H9 (cell line): ENCODE measurements at regions not wholly inside any gene's neighbourhood (a gene's known extent, or its start where the extent isn't known, plus 50 kb on each side); places are given as distances from the start of the nearest gene placed in this dataset.

Source experiments
- DNase-seq: peaks from one replicate; pipeline ENCODE4 v3.0.0-alpha.2; 2017
- H2AFZ ChIP-seq: one replicate; pipeline ENCODE4 v1.6.1; 2013; ENCODE audit warnings: mild to moderate bottlenecking, low read length, control low read depth, moderate library complexity
- H2AK5ac ChIP-seq: 2 replicates; pipeline ENCODE4 v1.6.1; 2013; ENCODE audit warnings: low read length, control low read depth, mixed read lengths; ENCODE audit not compliant: insufficient read length
- H2BK120ac ChIP-seq: one replicate; pipeline ENCODE4 v1.6.1; 2013; ENCODE audit warnings: low read depth, mild to moderate bottlenecking, low read length, control low read depth, inconsistent platforms; ENCODE audit not compliant: poor library complexity, severe bottlenecking
- H2BK12ac ChIP-seq: 2 replicates; pipeline ENCODE4 v1.6.1; 2013; ENCODE audit warnings: low read length, control low read depth, mixed read lengths, low read depth; ENCODE audit not compliant: insufficient read length
- H2BK15ac ChIP-seq: 2 replicates; pipeline ENCODE4 v1.6.1; 2013; ENCODE audit warnings: low read depth, low read length, control low read depth
- H2BK20ac ChIP-seq: one replicate; pipeline ENCODE4 v1.6.1; 2013; ENCODE audit warnings: low read depth, mild to moderate bottlenecking, low read length, control low read depth, inconsistent platforms; ENCODE audit not compliant: poor library complexity, severe bottlenecking
- H2BK5ac ChIP-seq: 2 replicates; pipeline ENCODE4 v1.6.1; 2013; ENCODE audit warnings: low read length, control low read depth, mixed read lengths; ENCODE audit not compliant: insufficient read length
- H3K14ac ChIP-seq: 2 replicates; pipeline ENCODE4 v1.6.1; 2013; ENCODE audit warnings: low read length, control low read depth; ENCODE audit not compliant: insufficient read depth
- H3K18ac ChIP-seq: 2 replicates; pipeline ENCODE4 v1.6.1; 2013; ENCODE audit warnings: low read depth, mild to moderate bottlenecking, mixed read lengths, low read length, control low read depth; ENCODE audit not compliant: insufficient read length
- H3K23ac ChIP-seq: 2 replicates; pipeline ENCODE4 v1.6.1; 2013; ENCODE audit warnings: low read length, control low read depth, mixed read lengths, low read depth; ENCODE audit not compliant: insufficient read length
- H3K23me2 ChIP-seq: 2 replicates; pipeline ENCODE4 v1.6.1; 2013; ENCODE audit warnings: low read depth, mild to moderate bottlenecking, mixed read lengths, low read length, control low read depth; ENCODE audit not compliant: insufficient read length, poor library complexity, severe bottlenecking
- H3K27ac ChIP-seq: 2 replicates; pipeline ENCODE4 v1.5.1; 2013; ENCODE audit warnings: low read length, control low read depth, mixed read lengths, low read depth; ENCODE audit not compliant: insufficient read length
- H3K27me3 ChIP-seq: 2 replicates; pipeline ENCODE4 v1.6.1; 2013; ENCODE audit warnings: low read length, control low read depth, inconsistent platforms; ENCODE audit not compliant: insufficient read depth
- H3K4ac ChIP-seq: 2 replicates; pipeline ENCODE4 v1.6.1; 2013; ENCODE audit warnings: low read depth, mild to moderate bottlenecking, control low read depth, inconsistent platforms, low read length, moderate library complexity
- H3K4me1 ChIP-seq: 2 replicates; pipeline ENCODE4 v1.6.1; 2013; ENCODE audit warnings: low read length, control low read depth, inconsistent platforms; ENCODE audit not compliant: insufficient read depth
- H3K4me2 ChIP-seq: 2 replicates; pipeline ENCODE4 v1.6.1; 2013; ENCODE audit warnings: low read length, control low read depth, mixed read lengths; ENCODE audit not compliant: insufficient read length, insufficient read depth
- H3K56ac ChIP-seq: 2 replicates; pipeline ENCODE4 v1.6.1; 2013; ENCODE audit warnings: low read depth, mild to moderate bottlenecking, mixed read lengths, low read length, control low read depth; ENCODE audit not compliant: insufficient read length
- H3K79me1 ChIP-seq: 2 replicates; pipeline ENCODE4 v1.6.1; 2013; ENCODE audit warnings: low read depth, mild to moderate bottlenecking, moderate library complexity, low read length, control low read depth, inconsistent platforms; ENCODE audit not compliant: insufficient read depth, poor library complexity, severe bottlenecking
- H3K79me2 ChIP-seq: 2 replicates; pipeline ENCODE4 v1.6.1; 2013; ENCODE audit warnings: low read length, control low read depth, inconsistent platforms; ENCODE audit not compliant: insufficient read depth
- H3K9ac ChIP-seq: 2 replicates; pipeline ENCODE4 v1.6.1; 2013; ENCODE audit warnings: low read length, control low read depth, mixed read lengths; ENCODE audit not compliant: insufficient read length; ENCODE audit errors: extremely low read depth
- H3K9me3 ChIP-seq: one replicate; pipeline ENCODE4 v1.6.1; 2013; ENCODE audit warnings: low read depth, low read length, inconsistent platforms; ENCODE audit not compliant: control insufficient read depth
- H3T11ph ChIP-seq: one replicate; pipeline ENCODE4 v1.6.1; 2013; ENCODE audit warnings: mild to moderate bottlenecking, low read length, control low read depth, inconsistent platforms
- H4K20me1 ChIP-seq: one replicate; pipeline ENCODE4 v1.6.1; 2013; ENCODE audit not compliant: control insufficient read depth, insufficient read length, insufficient read depth
- H4K5ac ChIP-seq: 2 replicates; pipeline ENCODE4 v1.6.1; 2013; ENCODE audit warnings: low read depth, mild to moderate bottlenecking, mixed read lengths, low read length, control low read depth; ENCODE audit not compliant: insufficient read length
- H4K8ac ChIP-seq: replicated peaks from 2 replicates; pipeline ENCODE4 v1.6.1; 2013; ENCODE audit warnings: low read length, control low read depth, mixed read lengths, low read depth; ENCODE audit not compliant: insufficient read length
- H4K91ac ChIP-seq: 2 replicates; pipeline ENCODE4 v1.6.1; 2013; ENCODE audit warnings: low read depth, mild to moderate bottlenecking, moderate library complexity, mixed read lengths, low read length, control low read depth; ENCODE audit not compliant: insufficient read length
- H3K27ac Mint-ChIP-seq, 3 experiments: 2 replicates in 2 of 3; 3 replicates in 1 of 3; pipeline ENCODE4 v1.8.0; 2020 to 2021; ENCODE audit warnings: mixed read lengths in 3 of 3, mild to moderate bottlenecking in 1 of 3, moderate library complexity in 1 of 3
- H3K27me3 Mint-ChIP-seq: 2 replicates; pipeline ENCODE4 v1.8.0; 2021; ENCODE audit warnings: low read depth, mild to moderate bottlenecking, moderate library complexity, mixed read lengths
- H3K36me3 Mint-ChIP-seq, 3 experiments: 2 replicates in 2 of 3; 3 replicates in 1 of 3; pipeline ENCODE4 v1.8.0; 2020 to 2021; ENCODE audit warnings: low read depth in 3 of 3, mixed read lengths in 3 of 3; ENCODE audit not compliant: insufficient read depth in 1 of 3
- H3K4me1 Mint-ChIP-seq, 2 experiments: 2 replicates each; pipeline ENCODE4 v1.8.0; 2020; ENCODE audit warnings: mixed read lengths in 2 of 2
- H3K4me3 Mint-ChIP-seq, 2 experiments: 2 replicates in 1 of 2; 3 replicates in 1 of 2; pipeline ENCODE4 v1.8.0; 2020 to 2021; ENCODE audit warnings: mild to moderate bottlenecking in 2 of 2, mixed read lengths in 2 of 2, moderate library complexity in 1 of 2
- H3K9me3 Mint-ChIP-seq, 2 experiments: 2 replicates in 1 of 2; 3 replicates in 1 of 2; pipeline ENCODE4 v1.8.0; 2020; ENCODE audit warnings: mild to moderate bottlenecking in 2 of 2, mixed read lengths in 2 of 2, moderate library complexity in 1 of 2
- CTCF ChIP-seq: fragments of 200-600 bp; sonication (generic); conservative IDR thresholded peaks from 3 replicates; pipeline ENCODE4 v1.8.0; 2021; ENCODE audit warnings: antibody characterized with exemption, mild to moderate bottlenecking
- WGBS: extraction: QIAGEN DNeasy Blood & Tissue Kit; methylation state at CpG from one replicate; pipeline ENCODE4 v1.1.7; 2013; ENCODE audit warnings: missing lambda C conversion rate, low lambda C conversion rate, mixed read lengths; ENCODE audit not compliant: insufficient read length; ENCODE audit errors: extremely low coverage; 5-methylcytosine and 5-hydroxymethylcytosine counted together

- no peak overlapping the region for H3K9ac ChIP-seq
- no peak overlapping the region for H3K4me3 Mint-ChIP-seq
- no CpG with 5 or more reads among the region's 1 CpG for WGBS
These were observed 92.6 kb upstream of the GALNT5 start for GRCh38 chr2:157164891-157165290.

More at GRCh38 chr2:157164891-157165290, 92.6 kb upstream of the GALNT5 start:
- no peak overlapping the region for H3K4ac ChIP-seq
- H4K20me1 ChIP-seq, result no peaks in the 10 kb centered on the region
- H3K4me2 ChIP-seq, result no peak overlapping the region
- H3K56ac ChIP-seq, result no peak overlapping the region
- H2AK5ac ChIP-seq, result no peak overlapping the region
- no peaks in the 10 kb centered on the region for H3K23me2 ChIP-seq
- no peak overlapping the region for H2BK12ac ChIP-seq
- no peak overlapping the region for H3K27ac ChIP-seq
- TF ChIP-seq CTCF, result no peak
- H4K5ac ChIP-seq, result no peak overlapping the region
- no peak overlapping the region for H4K8ac ChIP-seq
- Mint-ChIP-seq H3K4me1 (no peaks in the 10 kb centered on the region), H3K27ac (no peak overlapping the region), H3K27me3 (no peaks in the 10 kb centered on the region), H3K9me3 (peaks cover 0 to 2% of the 10 kb centered on the region in 2 experiments; a peak in 1 of 5 replicates), H3K36me3 (no peaks in the 10 kb centered on the region)
- no peak overlapping the region for H3K18ac ChIP-seq
- no peak overlapping the region for H2BK20ac ChIP-seq
- H3K79me1 ChIP-seq, result no peaks in the 10 kb centered on the region
- H3K9me3 ChIP-seq, result no peaks in the 10 kb centered on the region
- DNase-seq, result no peak
- no peaks in the 10 kb centered on the region for H3K79me2 ChIP-seq
- H3K14ac ChIP-seq, result no peak overlapping the region
- H2AFZ ChIP-seq, result no peak overlapping the region
- H2BK5ac ChIP-seq, result no peak overlapping the region
- no peak overlapping the region for H3K23ac ChIP-seq
- no peak overlapping the region for H3T11ph ChIP-seq
- H3K4me1 ChIP-seq, result no peaks in the 10 kb centered on the region
- no peak overlapping the region for H2BK120ac ChIP-seq
- no peak overlapping the region for H4K91ac ChIP-seq
- H2BK15ac ChIP-seq, result no peak overlapping the region
- H3K27me3 ChIP-seq, result no peaks in the 10 kb centered on the region
